ENCODE measurements at regions not wholly inside any gene's neighbourhood (a gene's known extent, or its start where the extent isn't known, plus 50 kb on each side); places are given as distances from the start of the nearest gene placed in this dataset.

- H3K9me3 Mint-ChIP-seq, result no peaks in the 10 kb centered on the region
- CTCF ChIA-PET, result no interaction called here
These were observed 523.9 kb upstream of the RGMA start for GRCh38 chr15:93612953-93613352.

GRCh38 chr15:93610944-93611343, 521.9 kb upstream of the RGMA start:
- peaks cover 1% of the 10 kb centered on the region for H3K27me3 Mint-ChIP-seq
- CTCF ChIA-PET, result interaction anchor here (1.0 kb wide), 1 partner anchor 9 kb away, joined by 3 read pairs; no protein-coding TSS in a partner anchor
- H3K27ac Mint-ChIP-seq, result no peak overlapping the region
- intact Hi-C loops (cut with micrococcal nuclease), result no loop called here
- no peak overlapping the region for H3K4me3 Mint-ChIP-seq
- TF ChIP-seq CTCF (IDR thresholded peaks at IDR 0.05), result no peak
- POLR2A ChIA-PET, result no interaction called here
- H3K36me3 Mint-ChIP-seq (ENCODE audit: low read depth), result no peaks in the 10 kb centered on the region
- no peaks in the 10 kb centered on the region for H3K4me1 Mint-ChIP-seq (ENCODE audit: low read depth)
- H3K9me3 Mint-ChIP-seq, result no peaks in the 10 kb centered on the region
- ATAC-seq (no peak), DNase-seq (no peak)

More at GRCh38 chr15:93612953-93613352, 523.9 kb upstream of the RGMA start:
- Mint-ChIP-seq H3K36me3 (ENCODE audit: low read depth) (no peaks in the 10 kb centered on the region), H3K27me3 (peaks cover 4% of the 10 kb centered on the region), H3K4me1 (ENCODE audit: low read depth) (no peaks in the 10 kb centered on the region), H3K4me3 (no peak overlapping the region), H3K27ac (no peak overlapping the region)
- DNase-seq (no peak), ATAC-seq (no peak)
- no peak for TF ChIP-seq CTCF (IDR thresholded peaks at IDR 0.05)
- intact Hi-C loops (cut with micrococcal nuclease), result no loop called here
- POLR2A ChIA-PET, result no interaction called here

GRCh38 chr15:93608643-93609148, 519.7 kb upstream of the RGMA start:
- TF ChIP-seq CTCF (IDR thresholded peaks at IDR 0.05), result no peak
- Mint-ChIP-seq H3K36me3 (ENCODE audit: low read depth) (no peaks in the 10 kb centered on the region), H3K4me3 (no peak overlapping the region), H3K4me1 (ENCODE audit: low read depth) (no peaks in the 10 kb centered on the region), H3K27me3 (peaks cover 1% of the 10 kb centered on the region), H3K9me3 (no peaks in the 10 kb centered on the region), H3K27ac (no peak overlapping the region)
- CTCF ChIA-PET, result interaction anchor here (0.9 to 1.5 kb wide), 2 partner anchors 12 to 578 kb away, joined by 3 read pairs; no protein-coding TSS in a partner anchor
- ATAC-seq (no peak), DNase-seq (no peak)
- POLR2A ChIA-PET, result no interaction called here
- intact Hi-C loops (cut with micrococcal nuclease), result no loop called here

GRCh38 chr15:93603550-93603949, 514.5 kb upstream of the RGMA start:
- ChIA-PET POLR2A (no interaction called here), CTCF (no interaction called here)
- Mint-ChIP-seq H3K9me3 (no peaks in the 10 kb centered on the region), H3K27me3 (peaks cover 3% of the 10 kb centered on the region), H3K4me3 (no peak overlapping the region), H3K27ac (no peak overlapping the region), H3K36me3 (ENCODE audit: low read depth) (no peaks in the 10 kb centered on the region), H3K4me1 (ENCODE audit: low read depth) (no peaks in the 10 kb centered on the region)
- ATAC-seq (no peak), DNase-seq (no peak)
- TF ChIP-seq CTCF (IDR thresholded peaks at IDR 0.05), result no peak
- intact Hi-C loops (cut with micrococcal nuclease), result no loop called here

GRCh38 chr15:93587059-93587521, 498.1 kb upstream of the RGMA start:
- no peak for DNase-seq
- Mint-ChIP-seq H3K36me3 (ENCODE audit: low read depth) (no peaks in the 10 kb centered on the region), H3K4me1 (ENCODE audit: low read depth) (no peaks in the 10 kb centered on the region), H3K27ac (no peak overlapping the region), H3K4me3 (no peak overlapping the region), H3K9me3 (no peaks in the 10 kb centered on the region), H3K27me3 (peaks cover 1% of the 10 kb centered on the region)
- CTCF ChIA-PET, result interaction anchor here (1.2 kb wide), 1 partner anchor 11 kb away, joined by 3 read pairs; no protein-coding TSS in a partner anchor
- POLR2A ChIA-PET, result no interaction called here
- ATAC-seq, result no peak
- intact Hi-C loops (cut with micrococcal nuclease), result no loop called here
- TF ChIP-seq CTCF (IDR thresholded peaks at IDR 0.05), result no peak
